NCI-H510A treated with DMSO at 0.1 percent for 48 hours (cell line): ENCODE measurements at regions not wholly inside any gene's neighbourhood (a gene's known extent, or its start where the extent isn't known, plus 50 kb on each side); places are given as distances from the start of the nearest gene placed in this dataset.
"Not testable (repeated sequence)": the region's sequence is repeated elsewhere in the genome, so short reads cannot be mapped to it uniquely, and the experiment has no call there.

Experiments
- DNase-seq: peaks from one replicate; lab custom pipeline; 2025; lab: John Stamatoyannopoulos, UW

GRCh38 chr4:63269156-63269555, 1140.1 kb downstream of the TECRL start:
- no peak for DNase-seq

- DNase-seq = no peak
Measured at GRCh38 chr4:63233671-63234070, 1175.6 kb downstream of the TECRL start.

GRCh38 chr4:63232058-63232457, 1177.2 kb downstream of the TECRL start:
- DNase-seq = no peak

- no peak for DNase-seq
Measured at GRCh38 chr4:63226229-63226628, 1183.0 kb downstream of the TECRL start.

- DNase-seq = no peak
Measured at GRCh38 chr4:63222466-63222865, 1186.8 kb downstream of the TECRL start.

GRCh38 chr4:63221477-63221876, 1187.8 kb downstream of the TECRL start:
- no peak for DNase-seq

GRCh38 chr4:63218856-63219255, 1190.4 kb downstream of the TECRL start:
- DNase-seq = no peak

GRCh38 chr4:63214076-63214475, 1195.2 kb downstream of the TECRL start:
- DNase-seq = no peak

- no peak for DNase-seq
Measured at GRCh38 chr4:63211776-63212479, 1197.3 kb downstream of the TECRL start.

GRCh38 chr4:63211375-63211774, 1197.9 kb downstream of the TECRL start:
- DNase-seq = no peak

- not testable (repeated sequence) for DNase-seq
Measured at GRCh38 chr4:63193029-63193428, 1216.2 kb downstream of the TECRL start.

- DNase-seq = no peak
Measured at GRCh38 chr4:63171341-63171740, 1237.9 kb downstream of the TECRL start.

GRCh38 chr4:63170923-63171322, 1238.3 kb downstream of the TECRL start:
- no peak for DNase-seq

- no peak for DNase-seq
Measured at GRCh38 chr4:63169836-63170235, 1239.4 kb downstream of the TECRL start.

- no peak for DNase-seq
Measured at GRCh38 chr4:63155561-63155960, 1253.7 kb downstream of the TECRL start.

GRCh38 chr4:63123441-63123840, 1285.8 kb downstream of the TECRL start:
- no peak for DNase-seq

- no peak for DNase-seq
Measured at GRCh38 chr4:63122955-63123354, 1286.3 kb downstream of the TECRL start.

- DNase-seq = no peak
Measured at GRCh38 chr4:63106600-63106999, 1302.7 kb downstream of the TECRL start.

- no peak for DNase-seq
Measured at GRCh38 chr4:63105839-63106238, 1303.4 kb downstream of the TECRL start.

- DNase-seq = no peak
Measured at GRCh38 chr4:63090641-63091040, 1318.6 kb downstream of the TECRL start.

GRCh38 chr4:63085091-63085490, 1324.2 kb downstream of the TECRL start:
- no peak for DNase-seq

GRCh38 chr4:63080934-63081333, 1328.3 kb downstream of the TECRL start:
- no peak for DNase-seq

GRCh38 chr4:63063760-63064159, 1345.5 kb downstream of the TECRL start:
- DNase-seq = no peak

- not testable (repeated sequence) for DNase-seq
Measured at GRCh38 chr4:63062891-63063290, 1346.4 kb downstream of the TECRL start.
